CD4-positive, alpha-beta T cell (primary cell): ENCODE measurements at regions not wholly inside any gene's neighbourhood (a gene's known extent, or its start where the extent isn't known, plus 50 kb on each side); places are given as distances from the start of the nearest gene placed in this dataset.

ENCODE experiments used
- ATAC-seq: fragments of 200-7000 bp; cut with Tn5 transposase; one replicate; pipeline ENCODE4 v1.10.0; 2022; ENCODE audit warnings: mild to moderate bottlenecking; ENCODE audit not compliant: poor library complexity
- CTCF ChIA-PET: fragments of 350-600 bp; sonication (Branson Sonifier 250); formaldehyde crosslinking; loops from one replicate; lab custom pipeline; 2021; ENCODE audit warnings: antibody characterized with exemption, inconsistent platforms; lab: Charles Lee
- POLR2A ChIA-PET: fragments of 350-600 bp; sonication (Branson Sonifier 250); formaldehyde crosslinking; loops from one replicate; lab custom pipeline; 2021; ENCODE audit warnings: antibody characterized with exemption, inconsistent platforms; lab: Charles Lee
- DNase-seq, 14 experiments: peaks; one replicate each; pipeline ENCODE4 v3.0.0-alpha.2; 2013 to 2020; ENCODE audit warnings: mixed read lengths in 2 of 14
- H3K27ac ChIP-seq, 2 donors: one replicate each; pipeline versions ENCODE4 v1.5.1 to v1.7.0; 2013; ENCODE audit warnings: low read length in 2 of 2, low read depth in 1 of 2, mild to moderate bottlenecking in 1 of 2
- H3K27me3 ChIP-seq, 2 experiments: 1 replicate in 1 of 2; 2 replicates in 1 of 2; pipeline versions ENCODE4 v1.6.1 to v1.7.0; 2013; ENCODE audit warnings: low read length in 2 of 2, control low read depth in 1 of 2, mild to moderate bottlenecking in 1 of 2, moderate library complexity in 1 of 2; ENCODE audit not compliant: insufficient read depth in 2 of 2, control insufficient read depth in 1 of 2
- H3K36me3 ChIP-seq: one replicate; pipeline ENCODE4 v1.6.1; 2013; ENCODE audit warnings: low read length, control low read depth; ENCODE audit not compliant: insufficient read depth
- H3K4me1 ChIP-seq: one replicate; pipeline ENCODE4 v1.6.1; 2013; ENCODE audit warnings: low read length, control low read depth; ENCODE audit not compliant: insufficient read depth
- H3K4me3 ChIP-seq: one replicate; pipeline ENCODE4 v1.5.1; 2013; ENCODE audit warnings: mild to moderate bottlenecking, low read length, moderate library complexity
- H3K9me3 ChIP-seq, 2 experiments: 1 replicate in 1 of 2; 2 replicates in 1 of 2; pipeline versions ENCODE4 v1.6.1 to v1.7.0; 2013; ENCODE audit warnings: low read length in 2 of 2, mild to moderate bottlenecking in 2 of 2, control low read depth in 1 of 2, moderate library complexity in 1 of 2; ENCODE audit not compliant: control insufficient read depth in 1 of 2, insufficient read depth in 1 of 2
- H3K27ac Mint-ChIP-seq: one replicate; pipeline ENCODE4 v1.8.0; 2020; ENCODE audit warnings: mixed read lengths
- H3K27me3 Mint-ChIP-seq: one replicate; pipeline ENCODE4 v1.8.0; 2021; ENCODE audit warnings: mixed read lengths
- H3K36me3 Mint-ChIP-seq: one replicate; pipeline ENCODE4 v1.8.0; 2021; ENCODE audit warnings: low read depth, mixed read lengths
- H3K4me1 Mint-ChIP-seq: one replicate; pipeline ENCODE4 v1.8.0; 2021; ENCODE audit warnings: low read depth, mixed read lengths
- H3K4me3 Mint-ChIP-seq: one replicate; pipeline ENCODE4 v1.8.0; 2020; ENCODE audit warnings: mild to moderate bottlenecking, mixed read lengths
- H3K9me3 Mint-ChIP-seq: one replicate; pipeline ENCODE4 v1.8.0; 2020; ENCODE audit warnings: mixed read lengths
- CTCF ChIP-seq: fragments of 200-600 bp; IDR thresholded peaks from one replicate; pipeline ENCODE4 v1.8.0; 2022; ENCODE audit warnings: antibody characterized with exemption, mild to moderate bottlenecking
- intact Hi-C, 2 experiments: fragments of 100-400 bp; cut with DNase I in 1 of 2; cut with micrococcal nuclease in 1 of 2; formaldehyde crosslinking; loops; one replicate each; pipeline versions ENCODE4 v1.15.1 to v1.9.0; 2023 to 2025; cut with DNase I, micrococcal nuclease

- H3K27me3 ChIP-seq: no peaks in the 10 kb centered on the region
- TF ChIP-seq CTCF: no peak
- intact Hi-C loops: no loop called here
- no peak overlapping the region for H3K4me3 ChIP-seq
- Mint-ChIP-seq H3K4me1 (no peaks in the 10 kb centered on the region), H3K36me3 (no peaks in the 10 kb centered on the region), H3K27ac (no peak overlapping the region), H3K9me3 (peaks cover 2% of the 10 kb centered on the region), H3K27me3 (peaks cover 9% of the 10 kb centered on the region), H3K4me3 (no peak overlapping the region)
- DNase-seq (no peak), ATAC-seq (no peak)
- H3K36me3 ChIP-seq: no peaks in the 10 kb centered on the region
- POLR2A ChIA-PET: no interaction called here
- CTCF ChIA-PET: no interaction called here
- H3K27ac ChIP-seq: no peak overlapping the region
- no peaks in the 10 kb centered on the region for H3K9me3 ChIP-seq
- no peaks in the 10 kb centered on the region for H3K4me1 ChIP-seq
Observed at GRCh38 chr3:64276131-64276530, 50.9 kb upstream of the PRICKLE2 start.
